Dedifferentiated amniotic fluid mesenchymal stem cell (primary cell): ENCODE measurements at regions not wholly inside any gene's neighbourhood (a gene's known extent, or its start where the extent isn't known, plus 50 kb on each side); places are given as distances from the start of the nearest gene placed in this dataset.

Source experiments
- DNase-seq: peaks from one replicate; pipeline ENCODE4 v3.0.0-alpha.2; 2016; ENCODE audit errors: extremely low spot score

GRCh38 chr22:47460176-47460575, 697.7 kb downstream of the TBC1D22A start:
- DNase-seq, result no peak

GRCh38 chr22:47458348-47458747, 695.9 kb downstream of the TBC1D22A start:
- DNase-seq, result no peak

- DNase-seq, result no peak
Observed at GRCh38 chr22:47457509-47458300, 695.3 kb downstream of the TBC1D22A start.

- no peak for DNase-seq
Observed at GRCh38 chr22:47457021-47457420, 694.6 kb downstream of the TBC1D22A start.

- DNase-seq, result no peak
Observed at GRCh38 chr22:47456031-47456430, 693.6 kb downstream of the TBC1D22A start.

- DNase-seq, result no peak
Observed at GRCh38 chr22:47453049-47453448, 690.6 kb downstream of the TBC1D22A start.

- DNase-seq, result no peak
Observed at GRCh38 chr22:47452184-47452583, 689.7 kb downstream of the TBC1D22A start.

- DNase-seq, result no peak
Observed at GRCh38 chr22:47450876-47451475, 688.5 kb downstream of the TBC1D22A start.

- no peak for DNase-seq
Observed at GRCh38 chr22:47449508-47450270, 687.2 kb downstream of the TBC1D22A start.

- no peak for DNase-seq
Observed at GRCh38 chr22:47448231-47449223, 686.1 kb downstream of the TBC1D22A start.

- DNase-seq, result no peak
Observed at GRCh38 chr22:47446821-47447810, 684.7 kb downstream of the TBC1D22A start.

- no peak for DNase-seq
Observed at GRCh38 chr22:47446331-47446730, 683.9 kb downstream of the TBC1D22A start.

GRCh38 chr22:47445716-47446290, 683.4 kb downstream of the TBC1D22A start:
- DNase-seq, result no peak

GRCh38 chr22:47445212-47445611, 682.8 kb downstream of the TBC1D22A start:
- DNase-seq, result no peak

GRCh38 chr22:47444746-47445065, 682.3 kb downstream of the TBC1D22A start:
- no peak for DNase-seq

- no peak for DNase-seq
Observed at GRCh38 chr22:47443836-47444745, 681.6 kb downstream of the TBC1D22A start.

GRCh38 chr22:47442821-47443220, 680.4 kb downstream of the TBC1D22A start:
- DNase-seq, result no peak

- DNase-seq, result no peak
Observed at GRCh38 chr22:47439643-47440265, 677.3 kb downstream of the TBC1D22A start.
